IPS-NIHi11 (cell line): ENCODE measurements at regions not wholly inside any gene's neighbourhood (a gene's known extent, or its start where the extent isn't known, plus 50 kb on each side); places are given as distances from the start of the nearest gene placed in this dataset.
"Not testable (repeated sequence)": the region's sequence is repeated elsewhere in the genome, so short reads cannot be mapped to it uniquely, and the experiment has no call there.

ENCODE experiments used
- DNase-seq: peaks from one replicate; pipeline ENCODE4 v3.0.0; 2012; ENCODE audit warnings: mixed read lengths, low spot score

- not testable (repeated sequence) for DNase-seq
These were observed 57.7 kb upstream of the SULF2 start for GRCh38 chr20:47842950-47843349.

GRCh38 chr20:47842004-47842403, 56.7 kb upstream of the SULF2 start:
- not testable (repeated sequence) for DNase-seq

- DNase-seq: not testable (repeated sequence)
These were observed 51.1 kb upstream of the SULF2 start for GRCh38 chr20:47836256-47836817.
